ENCODE measurements at regions not wholly inside any gene's neighbourhood (a gene's known extent, or its start where the extent isn't known, plus 50 kb on each side); places are given as distances from the start of the nearest gene placed in this dataset.
"Not testable (repeated sequence)": the region's sequence is repeated elsewhere in the genome, so short reads cannot be mapped to it uniquely, and the experiment has no call there.

GRCh38 chr7:80292634-80293033 is 158.0 kb downstream of the GNAI1 start:
- DNase-seq, ATAC-seq: not testable (repeated sequence)

- DNase-seq (no peak), ATAC-seq (no peak)
Observed at GRCh38 chr7:80288175-80289122, 153.8 kb downstream of the GNAI1 start.

- no peak for DNase-seq
- no peak for ATAC-seq
Observed at GRCh38 chr7:80287400-80288174, 153.0 kb downstream of the GNAI1 start.

GRCh38 chr7:80286611-80287010 is 152.0 kb downstream of the GNAI1 start:
- ATAC-seq (no peak), DNase-seq (no peak)

GRCh38 chr7:80284855-80285254 is 150.2 kb downstream of the GNAI1 start:
- DNase-seq (no peak), ATAC-seq (no peak)

GRCh38 chr7:80279760-80280159 is 145.1 kb downstream of the GNAI1 start:
- ATAC-seq (no peak), DNase-seq (no peak)

- ATAC-seq: no peak
- no peak for DNase-seq
Observed at GRCh38 chr7:80278737-80279136, 144.1 kb downstream of the GNAI1 start.

GRCh38 chr7:80277434-80278427 is 143.1 kb downstream of the GNAI1 start:
- DNase-seq (no peak), ATAC-seq (no peak)

Data from stimulated activated naive CD8-positive, alpha-beta T cell treated with anti-CD3 and anti-CD28 coated beads, Interleukin-15, Interleukin-2, amounts not matched to agents 100 U/mL and 50 U/mL, for 24 hours (primary cell).